C1 segment of cervical spinal cord (tissue), 14 donors: ENCODE measurements at regions not wholly inside any gene's neighbourhood (a gene's known extent, or its start where the extent isn't known, plus 50 kb on each side); places are given as distances from the start of the nearest gene placed in this dataset.

Experiments
- DNase-seq, 14 donors: peaks; one replicate each; lab custom pipeline; 2025; lab: John Stamatoyannopoulos, UW

DNA sequence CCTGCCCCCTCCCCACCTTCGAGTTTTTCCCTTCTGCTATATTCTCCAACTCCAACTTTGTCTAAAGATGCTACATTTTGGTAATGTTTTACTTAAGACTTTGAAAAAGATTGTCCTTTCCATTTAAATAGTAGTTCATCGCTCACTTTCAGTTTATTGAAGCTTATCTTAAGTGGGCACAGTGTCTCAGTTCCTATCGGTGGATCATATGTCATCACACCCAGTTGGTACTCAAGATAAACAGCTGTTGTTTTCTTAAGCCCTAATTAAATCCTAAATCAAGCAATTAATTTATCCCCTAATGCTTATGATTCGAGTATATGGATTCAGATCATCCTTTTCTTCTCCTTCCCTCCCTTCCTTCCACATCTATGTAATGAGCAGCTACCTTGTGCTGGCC is 210.7 kb downstream of the TLE3 start:
- DNase-seq = no peak

DNA sequence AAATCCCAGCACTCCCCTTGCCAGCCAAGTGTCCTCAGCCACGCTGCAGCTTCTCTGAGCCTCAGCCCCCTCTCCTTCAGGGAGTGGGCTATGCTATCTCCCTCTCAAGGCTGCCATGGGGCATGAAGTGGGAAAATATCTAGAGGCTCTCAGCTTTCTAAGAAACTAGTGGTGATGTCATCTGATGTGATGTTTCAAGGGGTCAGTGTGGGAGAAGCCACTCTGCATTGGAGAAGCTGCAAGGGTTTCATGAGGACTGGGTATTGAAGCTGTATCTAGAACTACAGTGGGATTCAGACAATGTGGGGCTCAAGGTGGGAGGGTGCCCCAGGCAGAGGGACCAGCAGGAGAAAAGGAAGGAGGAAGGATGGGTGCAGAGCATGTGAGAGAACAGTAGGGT is 210.2 kb downstream of the TLE3 start:
- DNase-seq = no peak

DNA sequence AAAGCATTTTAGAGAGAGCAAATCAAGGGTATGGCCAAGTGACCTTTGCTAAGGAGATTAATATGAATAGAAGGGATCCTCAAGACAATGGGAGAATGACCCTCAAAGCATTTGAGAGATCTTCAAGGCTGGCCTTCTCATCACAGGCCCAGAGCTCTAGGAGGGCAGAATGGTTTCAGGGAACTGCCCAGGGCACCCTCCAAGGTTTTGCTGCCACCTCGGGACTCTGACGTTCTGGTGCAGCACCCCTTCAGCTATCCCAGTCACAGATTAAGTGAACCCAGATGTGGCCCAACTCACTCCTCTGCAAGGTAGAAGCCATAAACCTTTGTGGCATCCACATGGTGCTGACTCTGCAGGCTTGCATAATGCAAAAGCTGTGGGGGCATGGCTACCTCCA is 209.3 kb downstream of the TLE3 start:
- no peak for DNase-seq

DNA sequence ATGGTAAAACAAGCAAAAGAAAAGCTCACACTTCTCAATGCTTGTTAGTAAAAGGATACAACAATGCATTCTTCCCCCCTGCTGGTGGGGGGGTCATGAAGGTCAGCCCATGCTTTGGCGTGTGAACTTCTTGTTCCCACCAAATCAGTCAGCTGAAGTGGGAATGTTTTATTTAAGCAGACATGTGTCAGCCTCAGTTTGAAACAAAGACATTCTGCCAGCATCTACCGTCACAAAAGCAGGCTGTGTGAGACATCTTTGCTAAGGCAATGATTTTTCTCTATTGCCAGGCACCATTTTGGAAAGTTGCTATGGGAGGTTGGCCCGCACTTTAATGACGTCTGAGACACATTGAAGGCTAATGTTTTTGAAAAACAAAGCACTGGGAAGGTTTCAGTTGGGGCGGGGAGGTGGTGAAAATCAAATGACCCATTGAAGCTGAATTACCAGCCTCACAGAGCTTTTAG is 206.6 kb downstream of the TLE3 start:
- DNase-seq = peak in 8 of 14 donors; percentile 19 to 57 (median 40)

DNA sequence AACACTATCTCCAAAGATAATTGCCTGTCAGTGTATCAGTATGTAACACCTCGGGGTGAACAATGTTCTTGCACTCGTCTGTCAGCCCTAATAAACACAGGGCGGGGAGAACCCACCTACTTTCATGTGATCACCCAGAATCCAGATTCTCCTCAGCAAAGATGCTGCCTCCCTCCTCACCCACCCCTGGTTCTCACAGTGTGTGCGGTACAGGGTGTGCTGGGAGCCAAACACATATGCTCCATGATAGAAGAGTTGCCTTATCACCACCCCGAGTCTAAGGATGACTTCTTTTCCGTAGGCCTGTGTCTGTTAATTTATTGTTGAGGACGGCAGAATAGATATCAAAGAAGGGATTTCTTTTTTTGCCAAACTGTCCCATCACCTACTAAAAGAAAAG is 206.1 kb downstream of the TLE3 start:
- no peak for DNase-seq

DNA sequence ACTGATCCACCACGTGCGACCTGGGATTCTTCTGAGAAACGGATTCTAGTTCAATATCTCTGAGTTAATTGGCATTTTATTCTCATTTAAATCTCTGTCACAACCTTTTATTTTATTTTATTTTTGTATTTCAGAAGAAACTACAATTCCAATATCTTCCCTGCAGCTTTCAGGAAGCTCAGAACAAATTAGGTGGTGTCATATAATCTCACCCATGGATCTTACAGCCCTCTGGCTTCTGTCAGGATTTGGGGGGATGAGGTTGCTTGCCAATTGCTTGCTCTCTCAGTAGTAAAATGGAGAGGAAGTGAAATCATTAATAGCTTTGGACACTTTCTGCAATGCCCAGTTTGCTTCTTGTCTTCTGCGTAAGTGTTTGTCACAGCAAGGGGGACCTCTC is 205.4 kb downstream of the TLE3 start:
- no peak for DNase-seq

DNA sequence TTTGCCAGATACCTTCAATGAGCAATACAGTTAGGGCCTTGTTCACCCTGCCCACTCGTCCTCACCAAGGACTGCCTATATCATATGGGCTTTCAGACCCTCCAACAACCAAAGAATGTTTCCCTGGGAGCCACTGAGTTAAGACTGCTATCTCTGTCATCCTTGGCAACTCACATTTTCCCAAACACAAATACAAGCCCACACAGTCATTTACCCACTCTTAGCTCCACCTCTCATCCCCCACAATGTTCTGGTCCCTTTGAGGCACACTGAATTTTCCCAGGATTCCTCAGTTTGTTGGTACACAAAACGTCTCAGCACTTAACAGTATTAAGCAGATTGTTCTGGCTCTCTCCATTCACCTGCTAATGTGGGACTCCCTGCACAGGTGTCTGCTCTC is 204.6 kb downstream of the TLE3 start:
- no peak for DNase-seq

DNA sequence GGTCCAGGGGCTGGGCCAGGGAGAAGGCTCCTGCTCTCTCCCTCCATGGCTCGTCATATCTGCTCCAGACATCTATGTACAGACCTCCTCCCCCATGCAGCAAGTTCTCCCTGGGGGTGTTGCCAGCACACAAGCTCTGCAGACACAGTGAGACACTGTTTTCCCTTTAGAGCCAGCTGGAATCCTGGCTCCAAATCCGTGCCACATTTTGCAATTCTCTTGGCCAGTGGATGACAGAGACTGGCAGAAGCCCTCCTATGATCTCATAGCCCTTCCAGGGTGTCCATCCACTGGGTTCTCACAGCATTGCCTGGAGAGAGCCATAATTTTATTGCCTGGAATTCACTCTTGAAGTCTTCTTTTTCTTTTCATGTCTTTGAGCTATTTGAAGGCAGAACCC is 203.9 kb downstream of the TLE3 start:
- peak in 12 of 14 donors; percentile 6 to 88 (median 57) for DNase-seq

DNA sequence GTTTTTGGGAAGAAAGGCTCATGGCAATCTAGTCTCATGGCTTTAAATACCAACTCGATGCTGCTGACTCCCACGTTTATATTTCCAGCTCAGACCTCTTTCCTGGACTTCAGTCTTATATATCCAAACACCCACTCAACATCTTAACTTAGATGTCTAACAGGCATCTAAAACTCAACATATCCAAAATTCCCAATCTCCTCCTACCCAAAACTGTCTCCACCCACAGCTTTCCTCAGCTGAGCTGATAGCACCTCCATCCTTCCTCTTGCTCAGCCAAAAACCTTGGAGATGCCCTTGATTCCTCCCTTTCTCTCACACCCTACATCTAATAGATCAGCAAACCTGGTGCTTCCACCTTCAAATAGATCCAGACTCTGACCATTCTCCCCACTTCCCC is 202.5 kb downstream of the TLE3 start:
- no peak for DNase-seq

DNA sequence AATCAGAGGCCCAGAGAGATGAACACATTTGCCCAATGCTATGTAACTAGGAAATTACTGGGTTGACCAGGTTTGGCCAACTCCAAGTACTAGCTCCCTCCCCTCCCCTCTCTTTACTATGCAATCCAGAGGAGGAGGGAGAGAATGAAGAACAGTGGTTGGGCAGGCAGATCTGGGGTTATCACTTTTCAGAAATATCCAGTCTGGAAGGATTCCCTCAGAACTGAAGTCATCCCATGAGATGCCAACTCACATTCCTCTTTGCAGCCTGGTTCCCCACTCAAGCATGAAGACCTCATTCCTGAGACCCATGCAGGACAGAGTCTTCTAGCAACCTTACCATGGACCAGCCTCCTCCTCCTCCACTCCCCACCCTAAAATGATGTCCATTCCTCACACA is 201.1 kb downstream of the TLE3 start:
- no peak for DNase-seq

DNA sequence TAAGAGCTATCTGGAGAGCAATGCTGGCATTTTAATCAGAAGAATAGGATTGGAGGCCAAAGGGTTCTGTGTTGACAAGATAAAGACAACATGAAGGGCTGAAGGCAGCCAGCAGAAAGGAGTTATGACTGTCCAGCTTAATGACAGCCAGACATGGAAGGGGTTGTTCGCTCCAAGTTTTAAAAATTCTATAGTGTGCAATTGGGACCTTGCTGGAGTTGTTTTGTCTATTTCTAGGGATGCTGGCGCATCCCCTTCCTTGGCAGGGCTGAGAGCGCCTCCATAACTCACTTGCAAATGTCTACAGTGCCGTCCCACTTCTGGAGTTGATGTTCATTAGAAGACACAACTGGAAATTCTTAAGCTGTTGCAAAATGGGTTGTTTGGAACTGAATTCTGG is 200.7 kb downstream of the TLE3 start:
- no peak for DNase-seq

DNA sequence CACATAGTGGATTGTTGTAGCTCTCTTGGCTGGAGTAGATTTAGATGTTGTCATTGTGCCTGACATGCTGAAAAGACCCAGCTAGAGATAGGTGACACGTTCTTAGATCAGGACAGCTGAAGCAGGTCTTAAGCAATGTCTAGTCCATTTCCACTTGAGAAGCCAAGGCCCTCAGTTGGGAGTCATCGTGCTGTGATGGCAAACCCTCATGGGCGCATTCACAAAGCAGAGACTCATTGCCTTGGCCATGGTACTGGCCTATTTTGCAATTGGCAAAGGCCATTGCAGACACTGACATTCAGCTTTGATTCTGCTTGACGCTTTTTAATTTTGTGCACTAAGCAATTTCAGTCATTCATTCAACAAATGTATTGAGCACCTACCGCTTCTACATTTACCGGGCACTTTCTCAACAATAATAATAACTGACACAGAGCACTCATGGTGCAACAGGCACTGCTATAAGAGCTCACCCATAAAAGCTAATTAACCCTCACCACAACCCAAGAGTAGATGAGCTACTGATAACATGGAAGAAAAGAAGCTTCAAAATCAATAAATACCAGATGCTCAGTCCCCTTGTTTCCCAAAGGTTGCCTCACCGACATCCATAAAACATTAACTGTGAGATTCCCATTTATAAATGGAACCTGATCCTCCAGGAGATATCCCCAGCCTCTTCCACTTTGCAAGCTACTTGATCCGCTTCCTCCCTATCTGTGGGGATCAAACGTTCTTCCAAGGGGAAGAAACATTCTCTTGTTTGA is 200.1 kb downstream of the TLE3 start:
- no peak for DNase-seq

DNA sequence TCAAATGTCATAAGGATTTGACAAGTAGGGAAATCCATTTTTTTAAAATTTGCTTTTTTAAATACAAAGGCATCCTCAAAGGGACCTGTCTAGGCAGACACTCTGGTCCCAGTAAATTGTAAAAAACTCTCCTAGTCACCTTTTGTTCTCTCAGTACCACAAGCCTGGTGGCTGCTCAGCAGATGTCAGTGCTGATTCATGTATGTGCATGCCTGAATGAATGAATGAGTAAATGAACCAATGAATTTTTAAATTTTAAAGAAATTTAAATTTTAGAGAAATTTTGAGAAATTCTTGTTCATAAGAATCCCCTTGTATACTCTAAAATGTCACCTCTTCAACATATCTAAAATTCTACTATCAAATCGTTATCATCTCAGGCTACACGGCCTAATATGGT is 199.5 kb downstream of the TLE3 start:
- DNase-seq = no peak

DNA sequence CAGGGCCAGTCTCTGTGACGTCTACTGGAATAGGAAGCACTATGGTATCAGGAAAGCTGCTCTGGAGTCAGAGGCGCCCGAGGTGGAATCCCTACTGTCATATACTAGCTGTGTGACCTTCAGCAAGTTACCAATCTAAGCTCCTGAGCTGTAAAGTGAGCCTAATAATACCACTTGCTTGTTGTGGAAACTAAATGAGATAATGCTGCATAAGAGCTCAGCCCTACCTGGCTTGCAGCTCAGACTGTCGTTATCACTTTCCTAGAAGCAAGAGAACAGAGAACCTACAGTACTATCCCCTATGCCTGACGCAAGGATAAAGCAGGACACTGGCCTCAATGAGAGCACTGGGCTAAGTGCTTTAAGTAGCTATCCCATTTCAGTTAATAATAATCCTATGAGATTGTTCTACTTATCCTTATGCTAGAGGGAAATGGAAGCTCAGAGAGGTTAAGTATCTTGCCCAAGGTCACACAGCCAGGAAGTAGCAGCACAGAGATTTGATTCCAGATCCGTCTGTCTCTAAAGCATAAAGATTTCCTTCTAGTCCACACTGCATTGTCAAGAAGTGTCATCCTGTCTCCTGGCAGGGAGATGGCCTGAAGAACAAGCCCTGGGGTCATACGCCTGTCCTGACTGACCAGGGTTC is 195.2 kb downstream of the TLE3 start:
- no peak for DNase-seq

DNA sequence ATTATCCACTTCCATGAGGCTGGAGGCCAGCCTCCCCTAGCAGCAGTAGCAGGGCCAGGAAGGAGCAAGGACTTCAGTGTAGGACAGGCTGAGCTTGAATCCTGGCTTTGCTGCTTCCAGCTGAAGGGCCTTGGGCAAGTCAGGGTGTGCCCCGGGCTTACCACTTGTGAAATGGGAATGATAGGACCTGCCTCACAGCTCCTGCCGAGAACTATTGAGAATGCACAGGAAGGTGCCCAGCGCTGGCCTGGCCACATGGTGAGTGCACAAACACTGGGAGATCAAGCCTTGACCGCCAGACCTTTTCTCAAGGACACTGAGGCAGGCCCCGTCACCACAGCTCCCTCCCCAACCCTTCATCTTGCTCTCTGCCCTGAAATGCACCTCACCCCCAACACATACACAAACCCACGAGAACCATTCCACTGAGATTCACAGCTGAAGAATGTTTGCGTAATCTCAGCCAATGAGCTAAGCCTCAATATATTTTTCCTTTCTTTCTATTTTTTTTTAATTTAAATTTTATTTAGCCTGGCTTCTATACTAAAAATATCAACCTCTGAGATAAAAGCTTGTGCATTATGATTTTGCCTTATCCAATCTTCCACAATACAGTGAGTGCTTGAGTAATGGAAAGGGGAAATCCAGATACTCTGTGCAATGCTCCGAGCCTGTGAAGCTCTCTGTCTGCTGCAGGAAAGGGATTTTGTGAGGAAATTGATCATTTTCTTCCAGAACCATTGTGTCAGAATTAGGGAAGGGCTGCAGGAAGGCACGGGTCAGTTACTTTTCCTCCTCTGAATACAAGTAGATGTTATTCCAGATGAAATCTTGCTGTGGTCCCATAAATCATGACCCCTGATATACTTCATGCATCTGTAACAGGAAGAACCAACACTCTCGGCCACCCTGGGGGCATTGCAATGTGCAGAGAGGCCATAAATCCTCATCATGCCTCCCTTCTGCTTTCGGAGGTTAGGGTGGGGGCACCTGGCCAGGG is 193.9 kb downstream of the TLE3 start:
- DNase-seq = no peak

DNA sequence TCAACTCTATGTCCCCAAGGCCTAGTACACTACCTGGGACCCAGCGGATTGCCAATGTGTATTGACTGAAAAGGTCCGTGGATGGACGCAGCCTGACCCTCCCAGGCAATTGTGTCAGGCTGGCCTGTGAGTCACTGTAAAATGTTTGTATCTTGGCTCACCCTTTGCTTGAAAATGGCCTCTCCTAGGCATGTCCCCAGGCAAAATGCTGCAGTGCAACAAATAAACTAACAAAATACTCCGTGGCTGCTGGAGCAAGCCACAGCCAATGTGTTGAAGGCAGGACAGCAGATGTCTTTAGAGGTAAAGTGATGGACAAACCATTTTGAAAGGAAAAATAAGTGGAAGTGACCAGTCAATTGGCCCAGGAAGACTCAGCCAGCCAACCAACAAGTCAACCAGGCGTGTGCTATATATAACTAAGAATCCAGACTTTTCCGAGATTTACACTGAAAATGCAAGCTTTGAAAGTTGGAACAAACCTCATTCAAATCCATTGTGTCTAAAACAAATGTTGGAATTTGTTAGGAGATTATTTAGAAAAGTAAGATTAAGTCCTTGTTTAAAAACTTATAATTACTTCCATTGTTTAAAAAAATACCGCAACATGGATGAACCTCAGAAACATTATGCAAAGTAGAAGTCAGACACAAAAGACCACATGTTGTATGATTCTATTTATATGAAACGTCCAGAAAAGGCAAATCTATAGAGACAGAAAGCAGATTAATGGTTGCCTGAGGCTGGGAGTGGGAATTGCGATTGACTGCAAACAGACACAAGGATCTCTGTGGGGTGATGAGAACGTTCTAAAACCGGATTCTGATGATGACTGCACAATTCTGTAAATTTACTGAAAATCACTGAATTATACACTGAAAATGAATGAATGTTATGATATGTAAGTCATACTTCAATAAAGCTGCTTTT is 191.2 kb downstream of the TLE3 start:
- no peak for DNase-seq

DNA sequence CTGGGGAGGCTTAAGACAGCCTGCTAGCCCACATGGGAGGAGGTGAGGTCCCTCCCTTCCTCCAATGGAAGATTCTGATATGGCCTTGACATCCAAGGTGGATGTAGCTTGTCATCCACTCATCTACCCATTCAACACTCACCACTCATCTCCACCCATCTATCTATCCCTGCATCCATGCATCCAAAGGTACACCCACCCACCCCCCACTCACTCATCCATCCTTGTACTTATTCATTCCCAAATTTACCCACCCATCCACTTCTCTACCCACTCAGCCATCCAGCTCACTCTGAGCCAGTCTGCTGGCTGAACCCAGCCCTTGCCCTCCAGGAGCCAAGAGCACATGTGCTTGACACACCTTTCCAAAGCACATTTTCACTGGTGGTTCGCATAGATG is 189.7 kb downstream of the TLE3 start:
- no peak for DNase-seq

DNA sequence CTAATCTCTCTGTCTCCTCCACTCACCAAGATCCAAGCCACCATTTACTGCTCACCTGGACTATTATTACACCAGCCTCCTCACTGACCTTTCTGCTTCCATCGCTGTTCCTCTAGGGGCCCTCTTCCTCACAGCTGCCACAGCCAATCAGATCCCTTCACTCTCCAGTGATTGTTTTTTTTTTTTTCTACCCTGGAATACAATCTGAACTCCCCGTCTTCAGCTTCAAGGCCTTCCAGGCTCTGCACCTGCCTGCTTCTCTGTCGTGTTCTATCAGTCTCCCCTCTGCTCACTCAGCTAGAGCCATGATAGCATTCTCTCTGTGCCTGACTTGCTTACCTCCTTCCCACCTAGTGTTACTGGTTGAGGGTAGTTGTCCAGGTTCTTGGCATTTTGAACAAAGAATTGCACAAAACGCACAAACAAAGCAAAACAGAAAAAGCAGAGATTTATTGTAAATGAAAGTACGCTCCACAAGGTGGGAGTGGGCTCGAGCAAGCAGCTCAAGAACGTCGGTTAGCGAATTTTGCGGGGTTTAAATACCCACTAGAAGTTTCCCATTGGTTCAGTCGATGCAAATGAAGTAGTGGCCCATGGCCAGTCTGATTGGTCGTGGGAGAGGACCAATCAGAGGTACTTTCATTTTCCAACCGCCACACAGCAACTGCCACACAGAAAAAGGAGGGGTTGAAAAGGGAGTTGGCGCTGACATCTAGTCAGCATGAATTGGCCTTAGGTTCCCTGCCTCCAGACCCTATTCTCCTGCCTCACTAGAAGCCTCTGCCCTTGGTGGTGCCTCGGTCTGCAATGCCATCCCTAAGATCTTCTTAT is 188.9 kb downstream of the TLE3 start:
- DNase-seq = no peak

DNA sequence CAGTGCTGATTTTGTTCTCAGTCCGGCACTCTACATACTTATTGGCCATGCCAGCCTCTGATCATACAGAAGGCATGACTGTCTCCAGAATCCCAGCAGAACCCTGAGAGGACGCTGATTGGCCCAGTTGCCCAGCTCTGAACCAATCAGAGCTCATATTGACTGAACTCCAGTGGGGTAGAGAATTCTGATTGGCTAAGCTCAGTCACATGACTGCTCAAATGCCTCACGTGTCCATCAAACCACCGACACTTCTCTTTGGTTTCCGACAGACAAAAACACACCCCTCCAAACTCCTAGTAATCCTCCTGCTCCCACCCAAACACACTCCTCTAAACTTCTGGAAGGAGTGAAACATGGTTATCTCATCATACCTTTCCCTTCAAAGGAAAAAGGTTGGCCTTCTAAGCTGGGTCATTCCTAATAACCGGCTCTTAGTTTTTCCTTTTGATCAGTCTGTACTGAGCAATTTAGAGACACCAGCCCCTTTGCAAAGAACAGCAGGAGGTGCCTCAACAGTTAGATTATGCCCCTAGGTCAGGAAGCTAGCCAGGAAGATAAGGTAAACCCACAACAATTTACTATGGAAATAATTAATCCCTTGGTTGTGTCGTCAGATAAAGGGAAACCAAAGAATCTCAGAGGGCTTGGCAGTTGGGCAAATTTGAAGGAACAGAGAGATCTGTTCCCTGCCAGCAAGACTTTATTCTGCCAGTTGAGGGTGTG is 187.8 kb downstream of the TLE3 start:
- no peak for DNase-seq
